ENCODE measurements at regions not wholly inside any gene's neighbourhood (a gene's known extent, or its start where the extent isn't known, plus 50 kb on each side); places are given as distances from the start of the nearest gene placed in this dataset.

DNA sequence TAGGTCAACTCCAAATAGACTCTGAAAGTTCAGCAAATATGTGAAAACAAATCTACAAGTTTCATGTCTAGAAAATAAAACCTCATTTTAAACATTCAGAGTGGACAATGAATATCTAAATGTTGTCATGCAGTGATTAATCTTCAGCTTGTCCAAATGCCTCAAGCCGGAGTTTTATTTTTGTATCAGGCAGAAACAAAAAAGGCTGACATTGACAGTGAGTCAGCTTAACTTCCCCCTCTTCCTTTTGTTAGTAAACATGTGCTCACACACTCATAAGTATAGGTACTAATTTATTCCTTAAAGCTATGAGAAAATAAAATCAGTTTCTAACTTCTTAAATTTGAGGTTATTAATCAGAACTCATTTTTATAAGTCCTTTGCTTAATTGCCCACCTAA, 467.9 kb upstream of the DAB2 start:
- Histone ChIP-seq H3K4me2 (ENCODE audit: control insufficient read depth, extremely low read depth, insufficient read depth, low read depth, low read length) (no peak overlapping the region), H3K36me3 (ENCODE audit: control insufficient read depth in 2 of 2, extremely low read depth in 1 of 2, insufficient read depth in 2 of 2, low read length in 2 of 2) (no peaks in the 10 kb centered on the region), H3K9ac (ENCODE audit: control insufficient read depth, extremely low read depth, insufficient read depth, low read length) (no peak overlapping the region), H3K27me3 (ENCODE audit: control insufficient read depth, extremely low read depth, insufficient read depth, low read length) (no peaks in the 10 kb centered on the region), H4K20me1 (ENCODE audit: control insufficient read depth, extremely low read depth, insufficient read depth, low read length) (no peaks in the 10 kb centered on the region), H3K4me3 (ENCODE audit: control insufficient read depth in 2 of 3, extremely low read depth in 1 of 3, insufficient read depth in 2 of 3, low read depth in 1 of 3, low read length in 3 of 3) (no peak overlapping the region), H2AFZ (ENCODE audit: control insufficient read depth, low read length) (no peak overlapping the region), H3K79me2 (ENCODE audit: control insufficient read depth, insufficient read depth, low read length) (no peaks in the 10 kb centered on the region), H3K4me1 (ENCODE audit: control insufficient read depth, extremely low read depth, insufficient read depth, low read length) (no peaks in the 10 kb centered on the region), H3K9me3 (ENCODE audit: control insufficient read depth, low read depth, low read length) (no peaks in the 10 kb centered on the region), H3K9me1 (ENCODE audit: control insufficient read depth, extremely low read depth, insufficient read depth, low read length) (no peaks in the 10 kb centered on the region), H3K27ac (ENCODE audit: control insufficient read depth, insufficient read depth, low read length) (no peak overlapping the region)
- FAIRE-seq (peak; percentile 13), DNase-seq (ENCODE audit: low read depth, low spot score) (no peak)
- TF ChIP-seq, protein P1, sequence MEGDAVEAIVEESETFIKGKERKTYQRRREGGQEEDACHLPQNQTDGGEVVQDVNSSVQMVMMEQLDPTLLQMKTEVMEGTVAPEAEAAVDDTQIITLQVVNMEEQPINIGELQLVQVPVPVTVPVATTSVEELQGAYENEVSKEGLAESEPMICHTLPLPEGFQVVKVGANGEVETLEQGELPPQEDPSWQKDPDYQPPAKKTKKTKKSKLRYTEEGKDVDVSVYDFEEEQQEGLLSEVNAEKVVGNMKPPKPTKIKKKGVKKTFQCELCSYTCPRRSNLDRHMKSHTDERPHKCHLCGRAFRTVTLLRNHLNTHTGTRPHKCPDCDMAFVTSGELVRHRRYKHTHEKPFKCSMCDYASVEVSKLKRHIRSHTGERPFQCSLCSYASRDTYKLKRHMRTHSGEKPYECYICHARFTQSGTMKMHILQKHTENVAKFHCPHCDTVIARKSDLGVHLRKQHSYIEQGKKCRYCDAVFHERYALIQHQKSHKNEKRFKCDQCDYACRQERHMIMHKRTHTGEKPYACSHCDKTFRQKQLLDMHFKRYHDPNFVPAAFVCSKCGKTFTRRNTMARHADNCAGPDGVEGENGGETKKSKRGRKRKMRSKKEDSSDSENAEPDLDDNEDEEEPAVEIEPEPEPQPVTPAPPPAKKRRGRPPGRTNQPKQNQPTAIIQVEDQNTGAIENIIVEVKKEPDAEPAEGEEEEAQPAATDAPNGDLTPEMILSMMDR (optimal IDR thresholded peaks at IDR 0.05 in 1 of 3, IDR thresholded peaks at IDR 0.05 in 1 of 3, conservative IDR thresholded peaks at IDR 0.05 in 1 of 3; ENCODE audit: extremely low read depth in 1 of 3, insufficient read depth in 2 of 3, low read length in 3 of 3) = no peak
- TF ChIP-seq EZH2 (IDR thresholded peaks at IDR 0.05; ENCODE audit: low read length) = no peak
- dilution Hi-C loops (cut with MboI; ENCODE audit: extremely low pct_ligation_motif_present, low sequenced_read_pairs) = no loop called here

DNA sequence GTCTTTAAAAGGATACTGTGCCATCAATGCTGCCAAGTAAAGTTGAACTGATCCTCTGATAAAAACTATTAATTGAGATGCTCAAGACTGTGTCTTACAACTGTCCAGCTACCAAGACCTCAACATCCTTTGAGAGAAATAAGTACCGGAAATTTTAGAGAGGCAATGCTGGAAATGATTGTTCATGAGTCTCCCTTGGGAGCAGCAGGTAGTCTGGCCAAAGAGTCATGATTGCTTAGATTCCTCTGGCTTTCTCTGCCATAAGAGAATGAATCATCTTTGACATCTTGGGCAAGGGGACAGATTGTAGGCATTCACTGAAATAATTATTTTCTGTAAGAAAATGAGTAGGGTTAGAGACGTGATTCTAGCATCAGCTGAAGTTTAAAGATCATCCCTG, 466.6 kb upstream of the DAB2 start:
- H3K36me3 ChIP-seq (ENCODE audit: control insufficient read depth in 2 of 2, extremely low read depth in 1 of 2, insufficient read depth in 2 of 2, low read length in 2 of 2) = no peaks in the 10 kb centered on the region
- H3K9me3 ChIP-seq (ENCODE audit: control insufficient read depth, low read depth, low read length) = no peaks in the 10 kb centered on the region
- no peaks in the 10 kb centered on the region for H3K9me1 ChIP-seq (ENCODE audit: control insufficient read depth, extremely low read depth, insufficient read depth, low read length)
- H3K9ac ChIP-seq (ENCODE audit: control insufficient read depth, extremely low read depth, insufficient read depth, low read length) = no peak overlapping the region
- no peak overlapping the region for H3K4me2 ChIP-seq (ENCODE audit: control insufficient read depth, extremely low read depth, insufficient read depth, low read depth, low read length)
- H3K79me2 ChIP-seq (ENCODE audit: control insufficient read depth, insufficient read depth, low read length) = no peaks in the 10 kb centered on the region
- H3K27ac ChIP-seq (ENCODE audit: control insufficient read depth, insufficient read depth, low read length) = no peak overlapping the region
- dilution Hi-C loops (cut with MboI; ENCODE audit: extremely low pct_ligation_motif_present, low sequenced_read_pairs) = no loop called here
- no peak for TF ChIP-seq EZH2 (IDR thresholded peaks at IDR 0.05; ENCODE audit: low read length)
- TF ChIP-seq, protein P1 (optimal IDR thresholded peaks at IDR 0.05 in 1 of 3, IDR thresholded peaks at IDR 0.05 in 1 of 3, conservative IDR thresholded peaks at IDR 0.05 in 1 of 3; ENCODE audit: extremely low read depth in 1 of 3, insufficient read depth in 2 of 3, low read length in 3 of 3) = no peak
- no peaks in the 10 kb centered on the region for H3K27me3 ChIP-seq (ENCODE audit: control insufficient read depth, extremely low read depth, insufficient read depth, low read length)
- no peaks in the 10 kb centered on the region for H4K20me1 ChIP-seq (ENCODE audit: control insufficient read depth, extremely low read depth, insufficient read depth, low read length)
- no peak overlapping the region for H2AFZ ChIP-seq (ENCODE audit: control insufficient read depth, low read length)
- FAIRE-seq (no peak), DNase-seq (ENCODE audit: low read depth, low spot score) (no peak)
- no peaks in the 10 kb centered on the region for H3K4me1 ChIP-seq (ENCODE audit: control insufficient read depth, extremely low read depth, insufficient read depth, low read length)
- H3K4me3 ChIP-seq (ENCODE audit: control insufficient read depth in 2 of 3, extremely low read depth in 1 of 3, insufficient read depth in 2 of 3, low read depth in 1 of 3, low read length in 3 of 3) = no peak overlapping the region
